ENCODE measurements at regions not wholly inside any gene's neighbourhood (a gene's known extent, or its start where the extent isn't known, plus 50 kb on each side); places are given as distances from the start of the nearest gene placed in this dataset.

GRCh38 chr1:37393173-37394120 lies 80.9 kb upstream of the ZC3H12A start:
- DNase-seq (ENCODE audit: low read depth): no peak
- TF ChIP-seq CTCF (conservative IDR thresholded peaks at IDR 0.05; ENCODE audit: low read depth, low read length): no peak
- H3K4me3 ChIP-seq (ENCODE audit: low read depth, low read length): no peak overlapping the region

- DNase-seq (ENCODE audit: low read depth): no peak
- TF ChIP-seq CTCF (conservative IDR thresholded peaks at IDR 0.05; ENCODE audit: low read depth, low read length): no peak
- H3K4me3 ChIP-seq (ENCODE audit: low read depth, low read length): no peak overlapping the region
Observed at GRCh38 chr1:37394574-37395464, 79.6 kb upstream of the ZC3H12A start.

- TF ChIP-seq CTCF (conservative IDR thresholded peaks at IDR 0.05; ENCODE audit: low read depth, low read length): no peak
- no peak for DNase-seq (ENCODE audit: low read depth)
- no peak overlapping the region for H3K4me3 ChIP-seq (ENCODE audit: low read depth, low read length)
Observed at GRCh38 chr1:37398096-37398495, 76.3 kb upstream of the ZC3H12A start.

- no peak overlapping the region for H3K4me3 ChIP-seq (ENCODE audit: low read depth, low read length)
- TF ChIP-seq CTCF (conservative IDR thresholded peaks at IDR 0.05; ENCODE audit: low read depth, low read length): no peak
- no peak for DNase-seq (ENCODE audit: low read depth)
Observed at GRCh38 chr1:37399205-37399604, 75.2 kb upstream of the ZC3H12A start.

GRCh38 chr1:37399830-37400464 lies 74.4 kb upstream of the ZC3H12A start:
- TF ChIP-seq CTCF (conservative IDR thresholded peaks at IDR 0.05; ENCODE audit: low read depth, low read length): no peak
- DNase-seq (ENCODE audit: low read depth): no peak
- H3K4me3 ChIP-seq (ENCODE audit: low read depth, low read length): no peak overlapping the region

GRCh38 chr1:37400466-37401225 lies 73.7 kb upstream of the ZC3H12A start:
- no peak for TF ChIP-seq CTCF (conservative IDR thresholded peaks at IDR 0.05; ENCODE audit: low read depth, low read length)
- no peak for DNase-seq (ENCODE audit: low read depth)
- H3K4me3 ChIP-seq (ENCODE audit: low read depth, low read length): no peak overlapping the region
